ENCODE measurements at regions not wholly inside any gene's neighbourhood (a gene's known extent, or its start where the extent isn't known, plus 50 kb on each side); places are given as distances from the start of the nearest gene placed in this dataset.

GRCh38 chr2:4012197-4012596 is 308.8 kb downstream of the DCDC2C start:
- no peak for ATAC-seq
- no peak for FAIRE-seq
- POLR2A ChIA-PET = no interaction called here
- Histone ChIP-seq H3K4me3 (replicated peaks in 1 of 3; ENCODE audit: insufficient read depth in 1 of 3, low read depth in 2 of 3, low read length in 3 of 3) (no peak overlapping the region), H3K27me3 (ENCODE audit: control insufficient read depth in 1 of 2, insufficient read depth in 2 of 2, low read length in 2 of 2) (no peaks in the 10 kb centered on the region; a peak in 1 of 5 replicates), H3K79me2 (ENCODE audit: insufficient read depth, low read length) (no peaks in the 10 kb centered on the region), H3K9ac (ENCODE audit: insufficient read depth, low read depth, low read length) (no peak overlapping the region), H3K4me1 (ENCODE audit: insufficient read depth, low read length) (no peaks in the 10 kb centered on the region), H2AFZ (ENCODE audit: low read length) (no peak overlapping the region), H3K9me3 (ENCODE audit: low read length) (no peaks in the 10 kb centered on the region), H3K27ac (ENCODE audit: extremely low read length, insufficient read depth, low read length) (no peak overlapping the region), H3K4me2 (ENCODE audit: low read depth, low read length) (no peak overlapping the region), H3K36me3 (replicated peaks in 1 of 2; ENCODE audit: control insufficient read depth in 1 of 2, insufficient read depth in 2 of 2, low read length in 2 of 2) (no peaks in the 10 kb centered on the region), H4K20me1 (ENCODE audit: insufficient read depth, low read length) (no peaks in the 10 kb centered on the region)
- no TSS peak for BruUV-seq (replicated peaks)
- WGBS (ENCODE audit: low lambda C conversion rate) = 0% methylated on average over 1 of the region's 1 CpG
- no peak for TF ChIP-seq ZNF382 (CRISPR knock-in tag; IDR thresholded peaks at IDR 0.05; ENCODE audit: borderline replicate concordance)
- no peak for TF ChIP-seq U2AF1 (optimal IDR thresholded peaks at IDR 0.05; ENCODE audit: low read depth, low read length)
- TF ChIP-seq, protein P1, sequence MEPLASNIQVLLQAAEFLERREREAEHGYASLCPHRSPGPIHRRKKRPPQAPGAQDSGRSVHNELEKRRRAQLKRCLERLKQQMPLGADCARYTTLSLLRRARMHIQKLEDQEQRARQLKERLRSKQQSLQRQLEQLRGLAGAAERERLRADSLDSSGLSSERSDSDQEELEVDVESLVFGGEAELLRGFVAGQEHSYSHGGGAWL (CRISPR knock-in tag; IDR thresholded peaks at IDR 0.05) = no peak
- no peak for TF ChIP-seq GABPB1 (CRISPR knock-in tag; IDR thresholded peaks at IDR 0.05)
- TF ChIP-seq ZNF512B (CRISPR knock-in tag; IDR thresholded peaks at IDR 0.05; ENCODE audit: borderline replicate concordance) = no peak
- TF ChIP-seq ZNF891 (CRISPR knock-in tag; IDR thresholded peaks at IDR 0.05) = no peak
- no peak for TF ChIP-seq ZNF652 (CRISPR knock-in tag; IDR thresholded peaks at IDR 0.05; ENCODE audit: borderline replicate concordance, low read depth)
- no peak for TF ChIP-seq BHLHE40 (IDR thresholded peaks at IDR 0.05; ENCODE audit: low read length)
- no peak for TF ChIP-seq NR2F1 (CRISPR knock-in tag; IDR thresholded peaks at IDR 0.05)
- TF ChIP-seq CHCHD3 (CRISPR knock-in tag; IDR thresholded peaks at IDR 0.05) = no peak
- TF ChIP-seq PAF1 (CRISPR knock-in tag; IDR thresholded peaks at IDR 0.05) = no peak
- TF ChIP-seq HMGXB4 (CRISPR knock-in tag; IDR thresholded peaks at IDR 0.05; ENCODE audit: borderline replicate concordance in 1 of 2, low read depth in 1 of 2) = no peak
- TF ChIP-seq FOXO4 (CRISPR knock-in tag; conservative IDR thresholded peaks at IDR 0.05) = no peak
- TF ChIP-seq ZNF432 (CRISPR knock-in tag; IDR thresholded peaks at IDR 0.05; ENCODE audit: borderline replicate concordance) = no peak
- intact Hi-C loops (cut with micrococcal nuclease; ENCODE audit: unreplicated experiment) = no loop called here
- DNase-seq (ENCODE audit: low spot score) = no peak
- CTCF ChIA-PET (ENCODE audit: low intra/inter-chr PET ratio, low total read pairs) = no interaction called here
- in situ Hi-C loops (cut with HindIII; ENCODE audit: extremely low pct_ligation_motif_present, low pct_unique_long_range_greater_than_20kb) = no loop called here
